Putamen (tissue), 1 donor: ENCODE measurements at regions not wholly inside any gene's neighbourhood (a gene's known extent, or its start where the extent isn't known, plus 50 kb on each side); places are given as distances from the start of the nearest gene placed in this dataset.
"Not testable (repeated sequence)": the region's sequence is repeated elsewhere in the genome, so short reads cannot be mapped to it uniquely, and the experiment has no call there.

Experiments used
- DNase-seq: peaks from one replicate; pipeline ENCODE4 v3.0.0-alpha.2; 2016; ENCODE audit warnings: low spot score

DNA sequence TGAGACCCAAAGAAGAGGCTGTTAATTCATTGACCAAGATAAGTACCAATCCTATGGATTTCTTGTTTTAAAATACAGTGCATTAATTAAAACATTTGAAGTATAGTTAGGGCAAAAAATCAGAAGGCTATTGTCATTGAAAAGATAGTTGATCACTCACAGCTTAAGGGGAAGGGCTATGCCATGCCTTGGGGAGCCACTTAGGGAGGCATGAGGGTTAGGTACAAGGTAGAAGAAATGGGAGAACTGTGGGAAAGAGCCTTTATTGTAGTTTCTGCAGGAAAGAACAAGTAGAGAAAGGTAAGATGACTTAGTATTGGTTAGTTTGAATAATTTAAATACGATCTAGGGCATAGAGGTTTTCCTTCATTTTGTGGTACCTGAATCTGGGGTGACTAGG, 1285.5 kb upstream of the TMEFF2 start:
- no peak for DNase-seq

GRCh38 chr2:193476171-193476800, 1281.6 kb upstream of the TMEFF2 start:
- no peak for DNase-seq

DNA sequence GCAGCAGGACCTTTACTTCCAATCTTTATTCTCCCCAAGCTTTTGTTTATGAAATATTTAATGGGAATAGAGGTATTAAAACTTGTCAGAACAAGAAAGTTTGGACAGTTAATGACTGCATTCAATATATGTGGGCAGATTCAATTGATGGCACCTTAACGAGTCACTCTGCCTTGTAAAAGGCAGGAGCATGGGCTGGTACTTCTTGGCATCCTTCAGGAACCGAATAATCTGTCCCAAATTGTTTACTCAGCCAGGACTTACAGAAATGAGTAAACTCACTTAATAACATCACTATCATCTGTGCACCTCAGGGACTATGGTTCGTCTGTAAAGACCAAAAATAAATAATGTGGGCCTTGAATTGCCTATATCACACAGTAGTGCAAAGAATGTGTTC, 1280.3 kb upstream of the TMEFF2 start:
- DNase-seq: no peak

DNA sequence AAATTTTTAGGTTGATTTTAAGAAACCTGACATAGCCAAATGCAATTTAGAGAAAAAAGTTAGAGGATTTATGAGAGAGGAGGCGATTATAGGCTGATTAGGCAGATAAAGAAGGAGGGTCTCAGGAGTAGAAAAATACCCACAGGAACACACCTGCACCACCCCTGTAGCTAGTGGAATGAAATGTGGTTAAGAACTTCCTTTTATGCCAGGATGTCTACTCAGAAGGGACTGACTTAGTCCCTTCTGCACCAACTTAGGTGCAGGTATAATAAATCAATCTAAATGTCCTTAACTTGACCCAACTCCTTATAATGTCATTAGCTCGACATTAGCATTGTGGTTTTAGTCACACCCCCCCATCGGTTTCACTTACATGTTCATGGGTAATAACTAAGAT, 1274.5 kb upstream of the TMEFF2 start:
- DNase-seq: no peak

DNA sequence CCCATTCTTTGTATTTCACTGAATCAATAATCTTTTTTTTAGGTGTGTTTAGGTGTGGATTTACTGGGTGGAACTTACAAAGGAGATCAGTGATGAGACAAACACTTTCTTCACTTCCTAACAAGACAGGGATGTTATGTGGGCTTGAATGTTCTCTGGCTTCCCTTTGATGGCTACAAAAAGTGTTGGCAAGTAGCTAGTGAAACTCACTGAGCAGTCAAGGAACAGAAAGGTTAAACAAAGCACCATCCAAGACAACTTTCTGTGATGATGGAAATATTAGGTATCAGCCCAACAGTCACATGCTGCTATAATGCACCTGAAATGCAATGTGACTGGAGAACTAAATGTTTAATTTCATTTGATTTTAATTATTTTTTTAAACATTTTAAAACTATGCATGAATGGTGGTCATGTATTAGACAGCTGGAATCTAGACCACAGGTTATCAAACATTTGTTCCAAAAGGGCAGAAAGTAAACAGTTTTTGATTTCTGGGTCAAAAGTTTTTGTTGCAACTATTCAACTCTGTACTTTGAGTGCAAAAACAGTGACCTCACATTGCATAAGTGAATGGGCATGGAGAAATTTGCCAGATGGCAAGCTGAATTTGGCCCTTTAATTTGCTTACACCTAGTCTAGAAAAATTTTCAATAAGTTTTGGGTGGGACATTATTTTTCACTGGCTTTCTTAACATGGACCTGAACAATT, 1272.7 kb upstream of the TMEFF2 start:
- no peak for DNase-seq

DNA sequence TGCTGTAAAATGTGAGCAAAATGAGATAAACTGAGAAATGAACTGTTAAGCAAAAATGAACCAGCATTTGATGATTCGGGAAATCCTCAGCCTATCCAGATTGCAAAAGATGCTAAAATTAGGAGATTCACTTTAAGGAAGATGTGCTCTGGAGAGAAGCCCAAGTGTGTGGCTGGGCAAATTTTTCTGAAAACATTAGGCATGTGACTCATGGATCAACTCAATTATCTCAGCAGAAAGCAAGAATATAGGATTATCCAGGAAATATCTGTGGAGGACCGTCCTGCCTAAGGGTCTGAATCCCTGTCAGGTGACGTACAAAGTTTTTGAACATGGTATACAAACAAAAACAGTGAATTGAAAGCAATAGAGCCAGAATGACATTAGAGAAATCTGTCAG, 1268.3 kb upstream of the TMEFF2 start:
- DNase-seq: no peak

GRCh38 chr2:193462411-193462810, 1267.7 kb upstream of the TMEFF2 start:
- no peak for DNase-seq

DNA sequence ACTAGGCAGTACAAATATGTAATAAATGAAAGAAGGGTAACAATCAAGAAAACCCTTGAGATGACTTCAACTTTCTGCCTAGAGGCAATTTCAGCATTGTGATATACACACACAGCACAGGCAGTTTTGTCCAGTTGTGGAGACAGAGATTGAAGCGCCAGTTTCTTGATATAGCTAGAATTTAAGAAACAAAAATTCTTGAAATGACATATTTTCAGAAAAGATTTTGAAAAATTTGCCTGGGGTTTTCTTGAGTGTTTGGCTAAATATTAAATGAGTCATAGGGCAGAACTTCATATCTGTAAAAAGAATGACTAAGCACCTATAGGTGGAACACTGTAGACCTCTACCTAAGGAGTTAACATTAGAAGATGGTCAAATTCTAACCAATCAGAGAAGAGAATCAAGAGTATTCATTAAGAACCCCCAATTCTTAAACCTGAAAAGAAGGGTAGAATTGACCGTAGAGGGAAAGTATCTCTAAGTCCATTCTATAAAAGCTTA, 1266.8 kb upstream of the TMEFF2 start:
- DNase-seq: no peak

GRCh38 chr2:193446967-193447366, 1252.2 kb upstream of the TMEFF2 start:
- DNase-seq: no peak

DNA sequence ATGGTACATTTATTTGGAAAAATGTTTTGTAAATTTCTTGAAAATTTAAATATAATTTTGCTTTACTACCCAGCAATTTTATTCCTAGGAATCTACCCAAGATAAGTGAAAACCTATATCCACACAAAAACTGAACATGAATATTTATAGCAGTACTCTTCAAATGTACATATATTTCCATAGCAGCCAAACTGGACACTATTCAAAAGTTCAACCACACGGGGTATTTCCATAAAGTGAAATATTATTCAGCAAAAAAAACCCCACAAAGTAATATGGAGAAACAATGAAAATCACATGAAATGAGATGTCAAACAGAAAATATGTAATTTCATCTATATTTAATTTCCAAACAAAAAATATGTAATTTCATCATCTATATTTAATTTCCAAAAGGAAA, 1247.6 kb upstream of the TMEFF2 start:
- no peak for DNase-seq

GRCh38 chr2:193428336-193428818, 1233.6 kb upstream of the TMEFF2 start:
- DNase-seq: no peak

DNA sequence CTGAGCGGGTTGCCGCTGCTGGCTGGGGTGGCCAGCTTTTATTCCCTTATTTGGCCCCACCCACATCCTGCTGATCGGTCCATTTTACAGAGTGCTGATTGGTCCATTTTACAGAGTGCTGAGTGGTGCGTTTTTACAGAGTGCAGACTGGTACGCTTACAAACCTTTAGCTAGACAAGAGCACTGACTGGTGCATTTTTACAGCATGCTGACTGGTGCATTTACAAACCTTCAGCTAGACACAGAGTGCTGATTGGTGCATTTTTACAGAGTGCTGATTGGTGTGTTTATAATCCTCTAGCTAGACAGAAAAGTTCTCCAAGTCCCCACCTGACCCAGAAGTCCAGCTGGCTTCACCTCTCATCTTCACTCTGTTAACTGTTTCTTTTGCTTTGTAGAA, 1217.6 kb upstream of the TMEFF2 start:
- not testable (repeated sequence) for DNase-seq

DNA sequence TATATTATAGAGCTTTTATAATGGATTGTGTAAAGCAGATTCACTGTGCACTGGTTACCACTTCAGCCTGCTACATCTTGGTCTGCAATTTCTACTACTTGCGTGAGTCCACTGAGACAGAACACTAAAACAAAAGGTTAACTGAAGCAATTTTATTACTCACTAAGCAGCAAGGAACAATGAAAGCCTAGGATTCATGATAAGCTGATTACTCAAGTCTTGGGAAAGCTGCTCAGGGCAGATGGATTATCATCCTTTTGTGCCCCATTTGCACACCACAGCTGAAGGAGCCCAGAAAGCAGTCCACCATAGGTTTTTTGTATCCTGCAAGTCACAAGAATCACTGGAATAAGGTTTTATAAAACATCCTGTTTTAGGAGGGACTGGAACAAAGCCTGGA, 1215.2 kb upstream of the TMEFF2 start:
- no peak for DNase-seq

DNA sequence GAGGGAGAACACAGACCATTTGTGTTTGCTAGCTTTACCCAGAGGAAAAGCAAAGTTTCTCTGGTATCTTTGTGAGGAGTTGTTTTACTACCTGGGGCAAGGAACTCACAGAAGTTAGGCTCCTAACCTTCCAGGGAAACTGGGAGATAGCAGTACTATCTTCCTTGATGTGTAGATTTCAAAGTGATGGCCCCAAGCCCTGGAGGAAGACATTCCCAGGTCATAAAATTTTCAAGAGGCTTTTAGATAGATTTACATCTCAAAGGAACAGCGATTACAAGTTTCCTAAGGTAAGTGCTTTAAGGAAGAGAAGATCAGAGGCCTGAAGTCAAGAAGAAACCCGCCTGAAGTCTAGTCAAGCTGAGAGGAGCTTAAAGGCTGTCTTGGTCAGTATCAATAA, 1187.8 kb upstream of the TMEFF2 start:
- no peak for DNase-seq

DNA sequence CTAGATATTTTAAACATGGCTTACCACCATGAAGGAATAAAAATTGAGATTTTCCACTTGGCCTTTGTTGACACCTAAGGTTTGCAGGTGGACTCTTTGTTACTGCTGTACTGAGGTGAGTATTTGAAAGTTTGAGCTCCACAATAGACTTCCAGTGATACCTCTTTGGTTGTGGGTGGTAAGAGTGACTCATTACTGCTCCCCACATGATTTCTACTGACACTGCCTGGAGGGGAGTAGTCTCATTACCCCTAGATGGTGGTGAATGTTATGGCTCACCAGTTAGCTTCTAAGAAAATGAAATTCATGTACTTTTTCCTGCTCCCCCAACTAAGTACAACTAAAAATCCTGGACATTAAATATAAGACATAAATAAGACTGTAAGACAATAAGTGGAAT, 1183.1 kb upstream of the TMEFF2 start:
- no peak for DNase-seq

- no peak for DNase-seq
Measured at GRCh38 chr2:193373120-193373519, 1178.4 kb upstream of the TMEFF2 start.

- DNase-seq: no peak
Measured at GRCh38 chr2:193371200-193371599, 1176.5 kb upstream of the TMEFF2 start.

DNA sequence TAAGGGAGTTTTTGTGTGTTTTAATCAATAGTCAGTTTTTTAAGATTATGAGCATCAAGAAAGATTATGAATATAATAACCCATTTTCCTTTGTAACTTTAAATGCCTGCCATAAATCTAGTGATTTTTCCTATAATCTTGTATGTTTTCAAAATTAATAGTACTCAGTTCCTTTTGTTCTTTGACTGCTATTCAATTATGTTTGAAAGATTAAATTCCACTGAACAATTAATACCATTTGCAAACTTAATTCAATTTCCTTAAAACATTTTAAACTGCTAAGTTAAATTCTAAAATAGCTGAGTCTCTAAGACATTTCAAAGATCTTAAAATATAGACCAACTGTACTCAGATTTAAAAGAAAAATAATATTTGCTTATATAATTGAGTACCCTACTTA, 1173.9 kb upstream of the TMEFF2 start:
- no peak for DNase-seq

DNA sequence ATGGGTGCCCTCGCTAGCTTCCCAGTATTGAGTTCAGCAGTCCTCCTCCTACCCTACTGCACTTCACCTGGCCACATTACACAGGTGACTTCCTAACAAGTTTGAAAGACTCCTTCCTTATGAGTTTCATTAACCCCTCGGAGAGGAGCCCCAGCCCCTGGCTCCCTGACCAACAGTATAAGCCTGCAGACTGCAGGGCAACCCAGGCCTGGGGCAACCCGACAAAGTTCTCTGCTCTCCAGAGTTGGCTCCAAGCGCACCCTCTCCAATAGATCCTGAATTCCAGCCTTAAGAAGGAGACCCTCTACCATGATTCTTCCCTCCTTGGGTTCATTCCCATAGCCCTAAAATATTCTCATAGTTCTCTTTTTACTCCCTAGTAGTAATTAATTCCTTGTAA, 1162.8 kb upstream of the TMEFF2 start:
- no peak for DNase-seq

GRCh38 chr2:193352665-193353242, 1158.0 kb upstream of the TMEFF2 start:
- DNase-seq: not testable (repeated sequence)

DNA sequence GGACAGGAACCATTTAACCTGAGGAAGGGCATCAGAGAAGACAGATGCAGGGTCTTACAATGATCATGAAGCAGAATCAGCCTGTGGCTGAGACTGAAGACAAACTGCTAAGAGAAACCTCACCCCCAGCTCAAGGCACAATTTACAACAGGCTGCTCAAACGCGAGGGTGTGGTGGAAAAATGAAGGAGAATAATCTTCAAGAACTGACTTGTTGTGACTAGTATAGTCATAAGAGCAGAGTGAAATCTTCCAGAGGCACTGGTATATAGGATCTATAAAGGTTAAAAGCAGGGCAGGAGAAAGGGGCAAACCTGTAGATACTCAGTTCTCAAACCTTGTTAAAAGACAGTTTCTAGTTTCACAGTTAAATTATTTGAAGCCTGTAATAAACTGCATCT, 1155.8 kb upstream of the TMEFF2 start:
- no peak for DNase-seq

GRCh38 chr2:193349642-193350041, 1154.9 kb upstream of the TMEFF2 start:
- no peak for DNase-seq

DNA sequence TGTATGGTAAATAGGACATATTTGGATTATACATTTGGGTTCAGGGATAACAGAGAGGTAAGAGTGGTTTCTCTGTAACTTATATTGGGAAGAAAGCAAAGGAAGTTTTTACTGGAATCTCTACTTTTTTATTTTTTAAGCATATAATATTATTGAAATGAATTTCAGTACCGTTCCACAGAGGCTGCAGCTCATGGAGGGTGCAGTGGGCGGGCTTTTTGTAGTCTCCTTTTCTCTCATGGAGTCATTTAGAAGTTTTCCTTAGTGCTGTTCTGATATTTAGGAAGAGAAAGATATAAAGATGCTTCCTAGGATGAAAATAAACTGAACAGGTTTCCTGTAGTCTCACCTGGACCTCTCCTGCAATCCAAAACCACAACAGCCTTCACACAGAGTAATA, 1153.3 kb upstream of the TMEFF2 start:
- no peak for DNase-seq
